HepG2 (cell line): ENCODE measurements at regions not wholly inside any gene's neighbourhood (a gene's known extent, or its start where the extent isn't known, plus 50 kb on each side); places are given as distances from the start of the nearest gene placed in this dataset.
A peak's percentile ranks its signal among the peaks of the same experiment; 100 is the strongest.

ENCODE experiments used
- ATAC-seq: fragments of 200-7000 bp; cut with Tn5 transposase; 3 replicates; pipeline ENCODE4 v1.9.1; 2020; ENCODE audit warnings: mild to moderate bottlenecking, moderate library complexity
- BruUV-seq: library from RNA; stranded (reverse); fragments of 400-500 nt; replicated peaks from 2 replicates; lab custom pipeline; 2021; lab: Mats Ljungman, UMichigan
- CTCF ChIA-PET: fragments of 300-600 bp; formaldehyde crosslinking; extraction: SDS; loops from one replicate; lab custom pipeline; 2021; ENCODE audit warnings: low total read pairs, inconsistent platforms, low intra/inter-chr PET ratio; lab: Yijun Ruan, JAX
- POLR2A ChIA-PET: fragments of 350-600 bp; sonication (Branson Sonifier 250); formaldehyde crosslinking; loops from one replicate; lab custom pipeline; 2020; ENCODE audit warnings: antibody characterized with exemption, inconsistent platforms; lab: Yijun Ruan, JAX
- DNase-seq: peaks from one replicate; pipeline ENCODE4 v3.0.0-alpha.2; 2015; ENCODE audit warnings: low spot score
- FAIRE-seq: peaks from 3 replicates; lab custom pipeline; 2011; peaks lifted over from hg19 to GRCh38; lab: Jason Lieb, UNC
- H2AFZ ChIP-seq: one replicate; pipeline ENCODE4 v1.6.1; 2011; ENCODE audit warnings: low read length, inconsistent platforms
- H3K27ac ChIP-seq: fragments of 300-600 bp; 3 replicates; pipeline ENCODE4 v1.8.0; 2011; ENCODE audit warnings: mixed run types, mild to moderate bottlenecking, mixed read lengths, low read length, inconsistent platforms; ENCODE audit not compliant: insufficient read depth; ENCODE audit errors: extremely low read length
- H3K27me3 ChIP-seq, 2 experiments: fragments of 200-600 bp in 1 of 2; 2 replicates in 1 of 2; 3 replicates in 1 of 2; pipeline versions ENCODE4 v1.6.0 to v1.8.0; 2011; ENCODE audit warnings: low read length in 2 of 2, mild to moderate bottlenecking in 2 of 2, moderate library complexity in 2 of 2, inconsistent platforms in 1 of 2; ENCODE audit not compliant: insufficient read depth in 2 of 2, control insufficient read depth in 1 of 2
- H3K36me3 ChIP-seq, 2 experiments: fragments of 200-600 bp in 1 of 2; replicated peaks in 1 of 2; 2 replicates in 1 of 2; 3 replicates in 1 of 2; pipeline versions ENCODE4 v1.5.1 to v1.8.0; 2011; ENCODE audit warnings: low read length in 2 of 2, inconsistent platforms in 1 of 2; ENCODE audit not compliant: insufficient read depth in 2 of 2, control insufficient read depth in 1 of 2
- H3K4me1 ChIP-seq: 2 replicates; pipeline ENCODE4 v1.5.1; 2012; ENCODE audit warnings: low read length, inconsistent platforms; ENCODE audit not compliant: insufficient read depth
- H3K4me2 ChIP-seq: 2 replicates; pipeline ENCODE4 v1.6.0; 2011; ENCODE audit warnings: low read depth, low read length, inconsistent platforms
- H3K4me3 ChIP-seq, 3 experiments: fragments of 200-600 bp in 1 of 3; sonication (generic), shearing (Covaris generic) in 1 of 3; replicated peaks in 1 of 3; 2 replicates each; pipeline ENCODE4 v1.5.1; 2011 to 2016; ENCODE audit warnings: low read length in 3 of 3, inconsistent platforms in 2 of 3, low read depth in 2 of 3, mild to moderate bottlenecking in 2 of 3, control low read depth in 1 of 3, mixed read lengths in 1 of 3; ENCODE audit not compliant: insufficient read depth in 1 of 3
- H3K79me2 ChIP-seq: one replicate; pipeline ENCODE4 v1.6.1; 2011; ENCODE audit warnings: low read length, inconsistent platforms; ENCODE audit not compliant: insufficient read depth
- H3K9ac ChIP-seq: 2 replicates; pipeline ENCODE4 v1.6.0; 2011; ENCODE audit warnings: mild to moderate bottlenecking, low read depth, low read length, inconsistent platforms; ENCODE audit not compliant: insufficient read depth
- H3K9me3 ChIP-seq: 2 replicates; pipeline ENCODE4 v1.5.1; 2012; ENCODE audit warnings: mild to moderate bottlenecking, low read length
- H4K20me1 ChIP-seq: 2 replicates; pipeline ENCODE4 v1.6.0; 2011; ENCODE audit warnings: inconsistent platforms, mild to moderate bottlenecking, low read length, moderate library complexity; ENCODE audit not compliant: insufficient read depth
- ARID5B ChIP-seq: IDR thresholded peaks from 2 replicates; pipeline ENCODE4 v1.4.0; 2020; ENCODE audit warnings: mild to moderate bottlenecking, missing genetic modification reagents
- ASH2L ChIP-seq: fragments of 300-600, 200-600 bp; sonication (generic); IDR thresholded peaks from 2 replicates; pipeline ENCODE4 v1.7.0; 2017; ENCODE audit warnings: low read depth, mild to moderate bottlenecking, moderate library complexity, mixed read lengths, low read length; ENCODE audit not compliant: insufficient read length
- FOXA1 ChIP-seq, 2 experiments: fragments of 450-650 bp in 1 of 2; sonication (generic) in 1 of 2; formaldehyde crosslinking in 1 of 2; IDR thresholded peaks; 2 replicates each; pipeline versions ENCODE4 v1.4.0 to v1.6.1; 2016 to 2020; ENCODE audit warnings: missing genetic modification reagents in 1 of 2
- FOXO1 ChIP-seq: sonication (generic); formaldehyde crosslinking; IDR thresholded peaks from 2 replicates; pipeline ENCODE4 v1.4.0; 2020; ENCODE audit warnings: missing genetic modification reagents
- GTF3A ChIP-seq: sonication (generic); formaldehyde crosslinking; conservative IDR thresholded peaks from 2 replicates; pipeline ENCODE4 v1.4.0; 2020; ENCODE audit warnings: mild to moderate bottlenecking, missing genetic modification reagents
- ISL2 ChIP-seq: sonication (generic); formaldehyde crosslinking; IDR thresholded peaks from 2 replicates; pipeline ENCODE4 v1.5.0; 2020; ENCODE audit warnings: missing genetic modification reagents
- ISX ChIP-seq: sonication (generic); formaldehyde crosslinking; conservative IDR thresholded peaks from 2 replicates; pipeline ENCODE4 v1.5.0; 2020; ENCODE audit warnings: missing genetic modification reagents
- JUN ChIP-seq: sonication (generic); formaldehyde crosslinking; IDR thresholded peaks from 2 replicates; pipeline ENCODE4 v1.4.0; 2020; ENCODE audit warnings: mild to moderate bottlenecking, missing genetic modification reagents
- MBD4 ChIP-seq: IDR thresholded peaks from 2 replicates; pipeline ENCODE4 v1.6.1; 2012; ENCODE audit warnings: low read length, inconsistent platforms, borderline replicate concordance
- PAWR ChIP-seq: sonication (generic); formaldehyde crosslinking; IDR thresholded peaks from 2 replicates; pipeline ENCODE4 v1.4.0; 2020; ENCODE audit warnings: missing genetic modification reagents, mild to moderate bottlenecking, borderline replicate concordance
- TBP ChIP-seq: sonication (generic); formaldehyde crosslinking; IDR thresholded peaks from 2 replicates; pipeline ENCODE4 v1.5.0; 2020; ENCODE audit warnings: missing genetic modification reagents
- ZFP91 ChIP-seq: sonication (generic); formaldehyde crosslinking; IDR thresholded peaks from 2 replicates; pipeline ENCODE4 v1.9.0; 2022; ENCODE audit warnings: missing genetic modification reagents, mild to moderate bottlenecking, borderline replicate concordance
- ZNF547 ChIP-seq: sonication (generic); formaldehyde crosslinking; IDR thresholded peaks from 2 replicates; pipeline ENCODE4 v1.5.1; 2020; ENCODE audit warnings: mild to moderate bottlenecking, missing genetic modification reagents
- ZNF768 ChIP-seq: sonication (generic); formaldehyde crosslinking; IDR thresholded peaks from 2 replicates; pipeline ENCODE4 v1.4.0; 2020; ENCODE audit warnings: missing genetic modification reagents
- ZNF788 ChIP-seq: sonication (generic); formaldehyde crosslinking; IDR thresholded peaks from 2 replicates; pipeline ENCODE4 v1.5.0; 2020; ENCODE audit warnings: mild to moderate bottlenecking, missing genetic modification reagents, borderline replicate concordance
- ZNF816 ChIP-seq: sonication (generic); formaldehyde crosslinking; IDR thresholded peaks from 2 replicates; pipeline ENCODE4 v1.8.0; 2022; ENCODE audit warnings: missing genetic modification reagents, mild to moderate bottlenecking, borderline replicate concordance
- WGBS: methylation state at CpG from one replicate; pipeline ENCODE4 v1.1.6; 2017; ENCODE audit warnings: low lambda C conversion rate; 5-methylcytosine and 5-hydroxymethylcytosine counted together
- in situ Hi-C: cut with HindIII; loops from 2 replicates; pipeline ENCODE4 v1.10.0; 2017; ENCODE audit warnings: low pct_unique_long_range_greater_than_20kb; ENCODE audit not compliant: extremely low pct_ligation_motif_present
- intact Hi-C: fragments of 100-400 bp; cut with micrococcal nuclease; formaldehyde crosslinking; loops from one replicate; pipeline ENCODE4 v1.10.0; 2022; ENCODE audit not compliant: unreplicated experiment
- TF ChIP-seq, protein P1 (sequence below): sonication (generic); formaldehyde crosslinking; conservative IDR thresholded peaks from 2 replicates; pipeline ENCODE4 v1.4.0; 2020; ENCODE audit warnings: missing genetic modification reagents

- DNase-seq (peak; percentile 40), FAIRE-seq (no peak), ATAC-seq (peak; percentile 57)
- intact Hi-C loops (loop anchor here (5.0 kb wide), 1 partner anchor 55 kb away; no protein-coding TSS in a partner anchor), in situ Hi-C loops (no loop called here)
- Histone ChIP-seq H3K27ac (no peak overlapping the region), H3K4me3 (peak overlapping the region in 1 of 3 experiments; percentile 24; a peak in 2 of 6 replicates), H3K36me3 (no peaks in the 10 kb centered on the region), H3K79me2 (no peaks in the 10 kb centered on the region), H3K9me3 (no peaks in the 10 kb centered on the region), H3K4me2 (peak overlapping the region; percentile 62), H4K20me1 (no peaks in the 10 kb centered on the region), H3K4me1 (peaks cover 82% of the 10 kb centered on the region), H2AFZ (no peak overlapping the region), H3K27me3 (no peaks in the 10 kb centered on the region), H3K9ac (no peak overlapping the region)
- WGBS: 35% methylated on average over 15 of the region's 16 CpGs
- POLR2A ChIA-PET: interaction anchor here (0.8 to 2.4 kb wide), 8 partner anchors 14 to 78 kb away, joined by 3 to 7 read pairs (median 3); no protein-coding TSS in a partner anchor
- BruUV-seq: no TSS peak
- CTCF ChIA-PET: no interaction called here
- TF ChIP-seq ZNF547 (CRISPR knock-in tag) (no peak), GTF3A (CRISPR knock-in tag) (no peak), ZNF788 (CRISPR knock-in tag) (peak; percentile 52; the same call in 1 of the 2 replicates), PAWR (CRISPR knock-in tag) (no peak), TBP (no peak), ASH2L (peak; percentile 19), ISL2 (CRISPR knock-in tag) (0 out of 2 replicates have a peak, but pooled peaks have one; percentile 13), ZNF816 (CRISPR knock-in tag) (no peak), FOXO1 (CRISPR knock-in tag) (peak; percentile 52; the same call in 1 of the 2 replicates), ZFP91 (CRISPR knock-in tag) (peak; percentile 43; the same call in 1 of the 2 replicates), FOXA1 (IDR thresholded peaks at IDR 0.05) (no peak), FOXA1 (CRISPR knock-in tag; IDR thresholded peaks at IDR 0.05) (peak; percentile 3; the same call in 1 of the 2 replicates), MBD4 (no peak), JUN (CRISPR knock-in tag) (no peak), ISX (CRISPR knock-in tag) (no peak), ARID5B (CRISPR knock-in tag) (0 out of 2 replicates have a peak, but pooled peaks have one; percentile 49), ZNF768 (peak; percentile 35; the same call in 1 of the 2 replicates)
- TF ChIP-seq, protein P1, sequence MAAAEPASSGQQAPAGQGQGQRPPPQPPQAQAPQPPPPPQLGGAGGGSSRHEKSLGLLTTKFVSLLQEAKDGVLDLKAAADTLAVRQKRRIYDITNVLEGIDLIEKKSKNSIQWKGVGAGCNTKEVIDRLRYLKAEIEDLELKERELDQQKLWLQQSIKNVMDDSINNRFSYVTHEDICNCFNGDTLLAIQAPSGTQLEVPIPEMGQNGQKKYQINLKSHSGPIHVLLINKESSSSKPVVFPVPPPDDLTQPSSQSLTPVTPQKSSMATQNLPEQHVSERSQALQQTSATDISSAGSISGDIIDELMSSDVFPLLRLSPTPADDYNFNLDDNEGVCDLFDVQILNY: no peak
Measured at GRCh38 chr6:168247443-168248147, 72.0 kb downstream of the DACT2 start.
